Left lobe of liver (tissue), 2 donors: ENCODE measurements at regions not wholly inside any gene's neighbourhood (a gene's known extent, or its start where the extent isn't known, plus 50 kb on each side); places are given as distances from the start of the nearest gene placed in this dataset.
A peak's percentile ranks its signal among the peaks of the same experiment; 100 is the strongest.

ENCODE experiments used
- ATAC-seq: fragments of 200-7000 bp; cut with Tn5 transposase; one replicate; pipeline ENCODE4 v1.9.1; 2020; ENCODE audit warnings: mild to moderate bottlenecking, moderate library complexity
- DNase-seq: peaks from one replicate; pipeline ENCODE4 v3.0.0-alpha.2; 2020; ENCODE audit warnings: low spot score
- donor health status: DM: no; HTN: no; CAD: no; lungs with moderate emphysema.
- donor health status: DM: no; HTN: yes; CAD: no.

DNA sequence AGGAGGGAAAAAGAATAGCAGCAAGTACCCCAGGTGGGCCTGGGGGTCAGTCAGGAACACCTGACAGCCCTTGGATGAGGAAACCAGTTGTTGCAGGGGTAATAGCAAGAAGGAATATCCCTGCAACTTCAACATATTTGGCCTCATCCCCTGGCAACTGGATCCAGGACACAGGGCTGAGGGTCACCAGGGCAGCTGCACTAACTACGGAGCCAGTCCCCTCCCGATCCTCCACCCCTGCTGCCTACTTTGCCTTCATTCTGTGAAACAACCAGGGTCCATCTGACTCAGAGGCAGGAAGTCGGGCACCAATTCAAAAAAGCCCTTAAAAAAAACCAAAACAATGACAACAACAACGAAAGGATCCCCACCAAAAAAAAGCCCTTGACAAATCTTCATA lies 52.9 kb downstream of the FRMPD3 start:
- DNase-seq (no peak), ATAC-seq (no peak)

DNA sequence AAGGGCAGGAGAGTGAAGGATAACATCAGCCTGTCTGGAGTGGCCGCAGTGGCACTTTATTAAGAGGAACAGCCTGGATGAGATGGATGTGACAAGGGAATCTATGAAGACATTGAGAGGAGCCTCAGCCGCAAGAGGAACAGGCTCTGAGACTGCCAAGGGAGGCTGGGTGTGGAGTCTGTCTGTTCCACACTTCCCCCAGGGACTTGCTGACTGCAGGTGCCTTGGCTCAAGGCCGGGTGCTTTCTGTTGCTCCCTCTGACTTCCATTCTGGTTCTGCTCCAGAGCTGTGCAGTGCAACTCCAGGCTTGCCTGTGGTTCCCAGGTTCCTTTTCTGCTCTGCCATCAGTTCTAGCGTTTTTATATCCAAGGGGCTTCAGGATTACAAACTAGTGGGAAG lies 54.6 kb downstream of the FRMPD3 start:
- no peak for DNase-seq
- no peak for ATAC-seq

DNA sequence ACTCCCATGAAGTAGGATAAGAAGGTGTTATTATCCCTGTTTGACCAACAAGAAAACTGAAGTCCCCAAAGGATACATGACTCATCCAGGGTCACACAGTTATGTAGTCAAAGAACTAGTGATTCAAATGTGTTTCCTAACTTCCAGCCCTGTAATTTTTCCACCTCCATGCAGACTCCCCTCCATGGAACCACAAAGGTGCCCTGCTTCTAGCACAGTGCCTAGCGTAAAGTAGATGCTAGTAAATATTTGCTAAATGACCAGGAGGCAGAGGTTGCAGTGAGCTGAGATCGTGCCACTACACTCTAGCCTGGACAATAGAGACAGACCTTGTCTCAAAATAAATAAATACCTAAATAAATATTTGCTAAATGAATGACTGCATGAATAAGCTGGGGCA lies 55.8 kb downstream of the FRMPD3 start:
- DNase-seq = no peak
- ATAC-seq = no peak

DNA sequence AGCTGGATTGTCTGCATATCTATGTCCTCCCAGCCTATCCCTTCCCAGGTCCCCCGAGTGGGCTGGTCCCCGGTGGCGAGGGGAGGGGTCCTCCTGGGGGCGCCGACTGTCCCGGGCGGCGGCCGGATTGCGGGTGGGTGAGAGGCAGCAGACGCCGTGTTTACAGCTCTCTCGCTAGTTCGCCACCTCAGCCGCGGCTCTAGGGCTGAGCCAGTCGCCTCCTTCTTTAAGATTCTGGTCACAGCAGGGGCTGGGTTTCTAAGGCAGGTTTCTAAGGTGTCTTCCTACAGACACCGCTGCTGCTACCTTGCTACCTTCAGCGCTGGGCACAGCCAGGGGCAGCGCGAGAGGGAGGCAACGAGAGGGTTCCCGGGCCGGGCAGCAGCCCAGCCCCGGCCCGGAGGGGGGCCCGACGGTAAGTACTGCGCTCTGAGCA lies 57.2 kb downstream of the FRMPD3 start:
- DNase-seq = no peak

DNA sequence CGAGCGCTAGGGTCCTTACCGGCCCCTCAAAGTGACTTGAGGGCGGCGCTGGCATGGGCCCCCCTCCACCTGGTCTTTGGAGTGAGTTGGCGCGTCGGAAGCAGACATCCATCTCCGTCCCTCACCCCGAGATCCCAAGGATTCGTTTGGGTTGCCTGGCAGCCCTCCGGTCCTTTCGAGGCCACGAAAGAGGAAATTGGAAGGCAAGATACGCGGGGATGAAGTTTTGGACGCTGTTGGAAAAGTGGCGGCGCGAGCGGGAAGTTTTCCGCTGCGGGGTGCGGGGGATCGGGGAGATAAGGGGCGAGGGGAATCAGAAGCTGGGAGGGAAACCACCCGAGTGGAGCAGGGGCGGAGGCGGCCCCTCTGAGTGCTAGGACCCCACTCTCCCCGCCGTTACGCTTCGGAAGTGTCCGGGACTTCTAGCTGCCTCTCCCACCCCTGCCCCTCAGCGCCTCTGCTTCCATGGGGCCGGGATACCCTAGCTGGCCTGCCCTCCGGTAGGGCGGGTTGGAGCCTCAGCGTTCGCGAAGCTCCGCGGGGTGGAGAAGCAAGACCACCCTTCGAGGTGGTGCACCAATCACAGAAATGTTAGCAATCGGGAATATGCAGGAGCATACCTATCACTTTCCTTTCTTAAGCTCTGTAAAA lies 57.8 kb downstream of the FRMPD3 start:
- ATAC-seq = no peak
- DNase-seq = no peak

More for the DNA sequence above, 57.2 kb downstream of the FRMPD3 start:
- ATAC-seq = no peak

DNA sequence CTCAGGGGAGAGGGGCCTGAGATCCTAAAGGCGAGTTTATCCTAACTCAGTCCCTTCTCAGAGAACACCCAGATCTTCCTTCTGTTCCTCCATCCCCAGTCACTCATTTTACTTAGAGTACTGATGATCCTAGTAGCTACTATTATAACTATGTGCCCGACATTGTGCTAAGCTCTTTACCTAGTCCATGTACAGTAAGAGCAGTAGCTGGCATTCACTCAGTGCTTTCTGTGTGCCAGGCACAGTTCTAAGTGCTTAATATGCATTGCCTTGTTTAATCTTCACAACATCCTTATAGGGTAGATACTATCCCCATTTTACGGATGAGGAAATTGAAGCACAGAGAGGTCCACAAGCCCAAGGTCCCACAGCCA lies 58.3 kb downstream of the FRMPD3 start:
- ATAC-seq (no peak), DNase-seq (no peak)

DNA sequence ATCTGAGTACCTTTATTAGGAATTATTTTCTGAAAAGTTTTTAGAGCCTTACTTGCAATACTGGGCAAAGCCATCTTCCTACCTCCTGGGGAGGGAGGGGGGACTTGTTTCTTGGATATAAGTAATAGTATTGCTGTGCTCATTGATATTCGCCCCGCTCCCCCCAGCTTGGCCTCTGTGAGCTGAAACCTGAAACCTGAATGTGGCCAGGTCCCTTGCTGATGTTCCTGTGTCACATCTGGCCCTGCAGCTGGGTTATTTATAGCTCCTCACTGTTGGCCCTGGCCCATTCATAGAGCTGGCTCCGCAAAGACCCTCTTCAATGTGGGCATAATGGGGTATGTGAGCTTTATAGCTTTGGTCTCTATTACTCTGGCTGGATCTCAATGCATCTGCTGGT lies 59.5 kb downstream of the FRMPD3 start:
- no peak for ATAC-seq

DNA sequence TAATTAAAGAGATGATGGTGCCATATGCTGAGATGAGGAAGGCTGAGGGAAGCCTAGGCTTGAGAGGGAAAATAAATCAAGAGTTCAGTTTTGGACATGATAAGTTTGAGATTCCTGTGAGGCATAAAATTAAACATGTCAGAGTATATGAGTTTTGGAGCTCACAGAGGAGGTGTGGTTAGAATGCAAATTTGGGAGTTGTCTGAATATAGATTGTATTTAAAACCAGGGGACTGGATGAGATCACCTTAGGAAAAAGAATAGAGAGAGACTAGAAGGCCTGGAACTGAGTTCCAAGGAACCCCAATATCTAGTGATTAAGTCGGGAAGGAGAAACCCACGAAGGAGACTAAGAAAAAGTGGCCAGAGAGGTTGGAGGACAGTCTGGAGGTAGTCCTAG lies 65.5 kb downstream of the FRMPD3 start:
- no peak for DNase-seq
- no peak for ATAC-seq

More for the DNA sequence above, 59.5 kb downstream of the FRMPD3 start:
- no peak for DNase-seq

DNA sequence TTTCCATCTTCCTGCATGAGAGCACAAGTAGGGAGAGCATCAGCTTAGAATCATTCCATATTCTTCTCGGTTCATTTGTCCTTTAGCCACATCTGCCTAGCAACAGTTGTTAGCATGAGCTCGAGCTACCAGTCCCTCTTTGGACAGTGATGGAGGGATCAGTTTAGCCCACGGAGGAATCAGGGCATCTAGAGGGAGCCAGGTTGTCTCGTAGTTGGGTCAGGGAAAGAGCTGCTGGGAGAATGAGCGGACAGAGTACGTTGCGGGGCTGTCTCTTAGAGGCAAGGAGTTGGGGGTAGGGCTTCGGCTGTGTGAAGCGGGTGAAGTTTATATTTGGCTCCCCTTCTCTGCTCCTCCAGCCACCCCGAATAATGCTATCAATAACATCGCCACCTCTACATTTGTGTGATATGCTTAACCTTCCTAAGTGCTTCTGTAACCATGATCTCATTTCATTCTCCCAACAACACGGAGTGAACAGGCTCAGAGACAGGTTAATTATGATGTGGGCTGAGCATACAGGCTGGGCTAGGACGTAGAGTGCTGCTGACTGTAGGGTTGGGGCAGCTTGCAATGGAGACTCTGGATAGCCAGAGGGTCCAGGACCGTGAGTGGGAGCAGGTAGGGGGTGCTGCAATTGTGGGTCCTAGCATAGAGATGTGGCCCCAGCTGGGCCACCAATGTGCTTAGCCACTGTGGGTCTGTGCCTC lies 72.6 kb downstream of the FRMPD3 start:
- DNase-seq (no peak), ATAC-seq (no peak)

DNA sequence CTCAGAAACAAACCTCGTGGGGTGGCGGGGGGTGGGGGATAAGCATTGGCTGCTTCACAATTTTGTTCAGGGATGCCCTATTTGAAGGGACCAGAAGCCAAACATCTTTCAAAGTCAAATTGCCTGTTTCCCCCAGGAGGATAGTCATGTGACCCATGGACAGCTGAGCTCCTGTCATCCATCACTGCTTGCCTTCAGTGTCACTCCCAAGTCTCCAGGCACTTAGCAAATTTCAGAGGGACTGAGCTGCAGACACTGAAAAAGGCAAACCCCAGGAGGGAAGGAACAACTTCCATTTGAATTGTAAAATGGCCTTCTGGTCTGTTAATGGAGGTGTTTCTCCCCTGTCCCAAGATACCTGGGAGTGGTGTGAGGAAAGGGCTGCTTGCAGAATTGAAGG lies 73.4 kb downstream of the FRMPD3 start:
- ATAC-seq = no peak

DNA sequence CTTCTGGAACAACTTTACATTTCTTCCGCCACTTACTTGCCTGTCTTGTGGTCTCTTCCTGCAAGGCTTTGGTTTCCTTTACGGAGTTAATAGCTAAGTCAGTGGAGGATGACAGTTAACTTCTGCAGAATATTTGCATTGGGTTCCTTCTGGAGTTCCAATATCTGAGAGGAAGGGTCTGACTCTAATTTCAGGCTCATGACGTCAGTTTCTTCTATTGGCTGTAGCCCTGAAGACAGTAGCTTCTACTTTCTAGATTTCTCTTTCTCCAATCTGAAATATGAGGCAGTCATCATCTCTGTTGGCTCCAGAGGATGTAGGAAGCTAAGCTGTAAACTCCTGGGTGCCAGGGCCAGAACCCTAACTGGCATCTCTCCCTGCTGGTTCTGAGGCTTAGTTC lies 76.7 kb downstream of the FRMPD3 start:
- no peak for ATAC-seq
- no peak for DNase-seq

More for the DNA sequence above, 73.4 kb downstream of the FRMPD3 start:
- no peak for DNase-seq

DNA sequence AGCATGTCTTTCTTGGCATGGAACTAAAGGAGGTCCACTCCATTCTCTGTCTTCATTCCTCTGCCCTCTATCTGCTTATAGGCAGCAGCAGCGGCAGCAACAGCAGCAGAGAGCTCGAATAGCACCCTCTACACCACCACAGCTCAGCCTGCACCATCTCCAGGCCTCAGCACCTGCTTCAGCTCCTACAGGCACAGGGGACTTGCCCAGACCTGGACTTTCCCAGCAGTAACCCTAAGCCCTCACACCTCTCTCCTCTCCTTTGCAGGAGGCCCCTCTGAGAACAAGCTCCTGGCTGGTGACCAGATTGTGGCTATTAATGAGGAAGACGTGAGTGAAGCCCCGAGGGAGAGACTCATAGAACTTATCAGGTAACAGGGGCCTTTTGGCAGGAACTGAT lies 80.7 kb downstream of the FRMPD3 start:
- no peak for ATAC-seq

DNA sequence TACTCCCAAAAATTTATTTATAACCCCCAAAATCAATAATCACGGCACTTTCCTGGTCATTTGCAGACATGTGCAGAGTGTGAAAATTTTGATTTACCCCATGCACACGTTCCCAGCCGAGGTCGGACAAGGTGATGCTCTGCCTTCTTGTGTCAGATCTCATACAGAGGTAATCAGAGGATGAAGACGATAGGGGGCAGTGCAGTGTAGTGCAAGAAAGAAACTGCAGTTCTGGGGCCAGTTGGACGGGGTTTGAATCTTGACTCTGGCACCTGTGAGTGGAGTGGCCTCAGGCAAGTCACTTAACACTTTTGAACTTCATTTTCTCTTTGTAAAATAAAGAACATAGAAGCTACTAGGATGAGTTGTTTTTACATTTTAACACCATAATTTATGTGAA lies 88.4 kb downstream of the FRMPD3 start:
- peak; percentile 78 for ATAC-seq
- peak; percentile 43 for DNase-seq

More for the DNA sequence above, 80.7 kb downstream of the FRMPD3 start:
- no peak for DNase-seq

DNA sequence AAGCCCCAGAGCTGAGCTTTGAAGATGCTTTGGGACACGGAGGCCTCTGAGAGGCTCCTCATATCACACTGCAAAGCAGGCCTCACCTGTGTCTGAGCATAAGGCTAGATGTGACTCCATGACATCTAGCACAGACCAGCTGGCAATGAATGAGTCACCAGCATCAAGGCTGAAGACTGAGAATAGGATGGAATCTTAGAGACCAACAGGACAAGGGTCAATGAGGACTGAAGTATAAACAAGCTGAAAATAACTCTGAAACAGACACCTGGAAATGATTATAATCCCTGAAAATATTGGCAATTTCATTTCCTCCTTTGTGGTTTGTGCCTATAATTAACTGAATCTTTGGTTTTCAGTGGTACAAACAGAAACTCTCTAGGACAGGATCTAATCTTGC lies 87.1 kb upstream of the PRPS1 start:
- ATAC-seq = no peak
- no peak for DNase-seq

DNA sequence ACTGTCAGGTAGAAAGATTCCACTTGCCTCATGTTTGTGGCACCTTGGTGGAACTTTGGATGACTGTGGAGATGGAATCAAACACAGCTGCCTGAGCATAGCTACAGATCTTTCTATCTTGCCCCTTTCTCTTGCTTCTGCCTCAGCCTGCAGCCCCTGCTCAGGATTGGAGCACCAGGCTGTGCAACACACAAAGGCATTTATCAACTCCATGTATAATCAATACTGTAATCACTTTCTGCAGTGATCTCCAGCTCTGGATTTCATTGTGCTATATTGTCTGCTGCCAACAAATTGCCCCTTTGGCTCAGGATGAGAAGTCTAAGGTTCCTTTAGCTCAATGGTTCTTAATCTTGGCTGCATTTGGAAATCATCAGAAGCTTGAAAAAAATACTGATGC lies 86.3 kb upstream of the PRPS1 start:
- ATAC-seq (no peak), DNase-seq (no peak)

DNA sequence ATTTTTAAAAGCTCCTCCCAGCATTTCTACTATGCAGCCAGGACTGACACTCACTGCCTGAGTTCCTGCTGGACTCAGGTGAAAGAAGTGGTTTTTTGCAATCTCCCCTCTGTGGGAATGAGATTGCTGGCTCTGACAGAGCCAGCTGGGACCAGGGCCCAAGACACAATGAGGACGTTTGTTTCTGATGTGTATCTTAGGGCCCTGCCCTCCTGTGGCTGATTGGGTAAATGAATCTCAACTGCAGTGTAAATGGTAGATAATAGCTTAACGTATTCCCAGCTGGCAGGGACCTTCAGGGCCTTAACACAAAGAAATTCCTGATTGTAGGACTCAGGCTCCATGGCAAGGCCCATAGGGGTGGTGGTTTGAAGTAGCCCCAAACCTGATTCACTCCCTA lies 85.8 kb upstream of the PRPS1 start:
- ATAC-seq (no peak), DNase-seq (no peak)

DNA sequence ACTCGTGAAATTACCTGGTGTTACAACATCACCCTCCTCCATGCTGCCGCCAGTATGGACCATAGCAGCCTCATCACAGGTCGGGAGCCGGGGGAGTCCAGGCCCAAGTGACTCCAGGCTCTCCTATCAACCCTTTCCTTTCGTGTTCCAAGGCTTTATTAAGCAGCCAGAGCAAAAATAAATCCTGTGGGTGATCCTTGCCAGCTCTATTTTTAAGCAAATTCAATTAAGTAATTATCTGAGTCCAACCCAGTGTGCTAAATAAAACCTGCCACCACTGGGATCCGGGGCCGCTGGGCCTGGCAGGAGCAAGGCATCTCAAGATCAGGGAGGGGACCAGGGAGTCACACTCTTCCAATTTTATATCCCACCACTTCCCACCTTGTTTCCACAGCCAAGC lies 80.7 kb upstream of the PRPS1 start:
- DNase-seq = no peak
- no peak for ATAC-seq

DNA sequence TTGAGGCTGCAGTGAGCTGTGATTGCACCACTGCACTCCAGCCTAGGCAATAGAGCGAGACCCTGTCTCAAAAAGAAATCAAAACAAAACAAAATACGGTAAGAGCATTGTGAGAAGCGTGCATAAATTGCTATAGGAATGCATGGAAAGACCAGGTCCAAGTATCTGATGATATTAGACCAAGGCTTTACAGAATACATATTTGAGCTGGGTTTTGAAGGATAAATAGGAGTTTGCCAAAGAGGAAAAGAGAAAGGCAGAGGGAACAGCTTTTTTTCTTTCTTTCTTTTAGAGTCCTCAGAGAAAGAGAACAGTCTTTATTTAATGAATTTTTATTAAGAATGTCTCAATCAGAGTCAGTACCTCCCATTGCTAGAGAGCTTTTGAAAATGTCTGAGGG lies 79.5 kb upstream of the PRPS1 start:
- no peak for DNase-seq
- ATAC-seq = no peak

DNA sequence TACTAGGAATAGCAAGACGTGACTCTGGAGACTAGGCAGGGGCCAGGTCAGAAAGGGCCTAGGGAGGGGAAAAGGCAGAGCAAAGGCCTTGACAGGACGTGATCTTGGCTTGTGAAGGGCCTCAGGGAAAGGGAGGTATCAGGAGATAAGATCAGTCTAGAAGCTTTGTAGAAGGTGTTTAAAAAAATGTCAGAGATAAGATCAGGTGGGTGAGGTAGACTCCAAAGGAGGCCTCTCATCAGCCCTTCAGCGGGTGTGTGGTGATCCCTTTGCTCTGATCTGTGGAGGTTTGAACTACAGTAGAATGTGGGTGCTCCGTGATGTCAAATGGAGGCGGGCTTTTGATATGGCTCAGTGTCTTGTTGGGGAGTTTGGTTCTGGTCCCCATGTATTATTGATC lies 78.8 kb upstream of the PRPS1 start:
- DNase-seq (no peak), ATAC-seq (no peak)

DNA sequence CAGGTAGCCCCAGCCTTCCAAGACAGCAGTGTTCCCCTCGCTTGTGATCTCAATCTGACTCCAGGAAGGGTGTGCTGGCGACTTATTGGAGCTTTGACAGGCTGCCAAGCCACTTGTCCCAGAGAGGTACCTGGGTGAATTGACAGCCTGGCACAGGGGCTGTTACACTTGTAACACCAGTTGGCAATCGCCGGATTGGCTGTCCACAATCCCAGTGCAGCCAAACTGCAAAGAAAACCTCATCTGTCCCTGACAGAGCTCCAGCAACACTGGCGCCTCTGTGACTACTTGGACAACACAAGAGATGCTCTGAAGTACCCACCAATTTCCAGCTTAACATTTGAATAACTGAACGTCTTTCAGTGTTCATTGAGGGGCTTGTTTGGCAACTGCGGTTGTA lies 76.8 kb upstream of the PRPS1 start:
- DNase-seq = no peak
- peak; percentile 39 for ATAC-seq

DNA sequence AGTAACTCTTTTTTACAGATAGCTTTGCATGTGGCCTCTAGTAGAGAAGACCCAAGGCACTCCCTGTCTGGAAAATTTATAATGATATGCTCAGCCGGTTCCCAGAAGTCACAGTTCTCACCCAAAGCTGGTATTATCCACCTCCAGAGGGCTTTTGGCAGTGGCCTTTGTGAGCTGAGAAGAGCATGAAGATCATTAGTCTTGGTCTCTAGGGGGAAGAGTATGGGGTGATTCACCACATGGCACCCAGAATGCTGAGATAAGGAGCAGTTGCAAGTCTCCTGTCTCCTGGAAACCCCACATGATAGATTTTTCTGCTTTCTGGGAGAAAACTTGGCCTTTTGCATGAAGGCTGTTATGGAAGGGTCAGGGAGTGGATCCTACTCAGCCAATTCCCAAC lies 75.4 kb upstream of the PRPS1 start:
- no peak for ATAC-seq
- no peak for DNase-seq

DNA sequence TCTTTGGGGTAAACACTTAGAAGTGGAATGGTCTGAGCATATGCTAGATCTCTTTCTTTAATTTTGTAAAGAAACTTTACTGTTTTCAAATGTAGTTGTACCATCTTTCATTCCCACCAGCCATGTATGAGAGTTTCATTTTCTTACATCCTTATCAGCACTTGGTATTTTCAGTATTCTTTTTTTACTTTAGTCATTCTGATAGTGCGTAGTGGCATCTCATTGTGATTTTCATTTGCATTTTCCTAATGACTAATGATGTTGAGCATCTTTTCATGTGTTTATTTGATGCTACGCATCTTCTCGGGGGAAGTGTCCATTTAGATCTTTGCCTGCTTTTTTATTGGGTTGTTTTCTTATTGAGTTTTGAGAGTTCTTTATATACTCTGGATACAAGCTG lies 71.3 kb upstream of the PRPS1 start:
- ATAC-seq = no peak

DNA sequence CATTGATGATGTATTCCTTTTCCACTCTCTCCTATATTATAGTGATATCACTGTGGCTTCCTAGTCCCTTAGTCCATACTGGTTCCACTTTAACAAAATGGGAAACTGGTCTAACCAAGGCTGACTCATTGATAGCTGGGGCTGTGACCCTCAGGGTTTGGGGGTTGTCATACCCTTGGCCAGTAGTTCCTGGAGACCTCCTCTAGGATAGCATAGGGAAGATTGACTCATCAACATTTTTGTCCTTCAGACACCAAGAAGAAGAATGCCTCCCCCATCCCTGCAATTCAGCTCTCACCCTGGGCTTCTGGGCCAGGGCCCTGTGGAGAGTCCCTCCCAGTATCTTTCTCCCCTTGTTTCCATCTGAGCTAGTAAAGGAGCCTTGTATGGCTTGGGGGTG lies 68.8 kb upstream of the PRPS1 start:
- no peak for DNase-seq
- ATAC-seq = no peak

More for the DNA sequence above, 71.3 kb upstream of the PRPS1 start:
- no peak for DNase-seq
